GM18498 (cell line): ENCODE measurements at regions not wholly inside any gene's neighbourhood (a gene's known extent, or its start where the extent isn't known, plus 50 kb on each side); places are given as distances from the start of the nearest gene placed in this dataset.

Source experiments
- ATAC-seq: cut with Tn5 transposase; IDR thresholded peaks from one replicate; pipeline ENCODE4 v1.9.1; 2021; ENCODE audit warnings: mild to moderate bottlenecking, moderate library complexity; ENCODE audit not compliant: unreplicated experiment

GRCh38 chr12:90281154-90281868 lies 572.7 kb upstream of the ATP2B1 start:
- ATAC-seq = no peak

GRCh38 chr12:90280564-90281058 lies 572.0 kb upstream of the ATP2B1 start:
- peak; percentile 55 for ATAC-seq

GRCh38 chr12:90280033-90280432 lies 571.4 kb upstream of the ATP2B1 start:
- no peak for ATAC-seq

GRCh38 chr12:90275088-90275487 lies 566.5 kb upstream of the ATP2B1 start:
- no peak for ATAC-seq

GRCh38 chr12:90274407-90274806 lies 565.8 kb upstream of the ATP2B1 start:
- no peak for ATAC-seq

GRCh38 chr12:90268574-90268973 lies 559.9 kb upstream of the ATP2B1 start:
- ATAC-seq = no peak

GRCh38 chr12:90262251-90262650 lies 553.6 kb upstream of the ATP2B1 start:
- no peak for ATAC-seq

GRCh38 chr12:90261283-90261682 lies 552.6 kb upstream of the ATP2B1 start:
- no peak for ATAC-seq

- ATAC-seq = no peak
These were observed 551.5 kb upstream of the ATP2B1 start for GRCh38 chr12:90260136-90260535.

- no peak for ATAC-seq
These were observed 549.4 kb upstream of the ATP2B1 start for GRCh38 chr12:90257927-90258624.

GRCh38 chr12:90254796-90255195 lies 546.2 kb upstream of the ATP2B1 start:
- no peak for ATAC-seq

- ATAC-seq = peak; percentile 100
These were observed 545.1 kb upstream of the ATP2B1 start for GRCh38 chr12:90253674-90254181.

- ATAC-seq = peak; percentile 30
These were observed 544.5 kb upstream of the ATP2B1 start for GRCh38 chr12:90253136-90253535.

- ATAC-seq = no peak
These were observed 542.1 kb upstream of the ATP2B1 start for GRCh38 chr12:90250766-90251165.

GRCh38 chr12:90250042-90250441 lies 541.4 kb upstream of the ATP2B1 start:
- ATAC-seq = no peak

- ATAC-seq = no peak
These were observed 538.0 kb upstream of the ATP2B1 start for GRCh38 chr12:90246688-90247087.

GRCh38 chr12:90245391-90245790 lies 536.8 kb upstream of the ATP2B1 start:
- ATAC-seq = no peak

- no peak for ATAC-seq
These were observed 535.6 kb upstream of the ATP2B1 start for GRCh38 chr12:90244232-90244631.

- ATAC-seq = no peak
These were observed 534.6 kb upstream of the ATP2B1 start for GRCh38 chr12:90243211-90243610.

- no peak for ATAC-seq
These were observed 531.2 kb upstream of the ATP2B1 start for GRCh38 chr12:90239732-90240260.

GRCh38 chr12:90238663-90239271 lies 530.1 kb upstream of the ATP2B1 start:
- ATAC-seq = no peak
